Body of pancreas (tissue), 4 donors: ENCODE measurements at regions not wholly inside any gene's neighbourhood (a gene's known extent, or its start where the extent isn't known, plus 50 kb on each side); places are given as distances from the start of the nearest gene placed in this dataset.

Experiments used
- CTCF ChIP-seq, 7 experiments: fragments of 450-650 bp in 4 of 7; fragments of 200-600 bp in 3 of 7; sonication (generic) in 3 of 7; IDR thresholded peaks; one replicate each; pipeline ENCODE4 v1.5.1; 2016 to 2019; ENCODE audit warnings: antibody characterized with exemption in 7 of 7
- POLR2A ChIP-seq, 3 donors: fragments of 450-650 bp; IDR thresholded peaks; one replicate each; pipeline ENCODE4 v1.6.1; 2016; ENCODE audit warnings: antibody characterized with exemption in 3 of 3, mild to moderate bottlenecking in 2 of 3

GRCh38 chr1:168788258-168788657 is 59.3 kb upstream of the DPT start:
- no peak for TF ChIP-seq CTCF (IDR thresholded peaks at IDR 0.05)
- TF ChIP-seq POLR2A (IDR thresholded peaks at IDR 0.05), result no peak
